Neural progenitor cell (in vitro differentiated cells): ENCODE measurements at regions not wholly inside any gene's neighbourhood (a gene's known extent, or its start where the extent isn't known, plus 50 kb on each side); places are given as distances from the start of the nearest gene placed in this dataset.
A peak's percentile ranks its signal among the peaks of the same experiment; 100 is the strongest.

ENCODE experiments used
- DNase-seq: peaks from one replicate; pipeline ENCODE4 v3.0.0-alpha.2; 2016; ENCODE audit warnings: low spot score
- H2AFZ ChIP-seq: fragments of 200-600 bp; sonication (generic); replicated peaks from 2 replicates; pipeline ENCODE4 v1.6.1; 2016; ENCODE audit warnings: antibody characterized with exemption
- H3F3A ChIP-seq: fragments of 200-600 bp; sonication (generic); 2 replicates; pipeline ENCODE4 v1.6.1; 2016; ENCODE audit warnings: antibody characterized with exemption, low read depth
- H3K27ac ChIP-seq: fragments of 200-600 bp; sonication (generic); 2 replicates; pipeline ENCODE4 v1.5.1; 2016; ENCODE audit warnings: mild to moderate bottlenecking
- H3K27me3 ChIP-seq: fragments of 200-600 bp; sonication (generic); 2 replicates; pipeline ENCODE4 v1.6.1; 2016; ENCODE audit warnings: mild to moderate bottlenecking, moderate library complexity
- H3K36me3 ChIP-seq: fragments of 200-600 bp; sonication (generic); 2 replicates; pipeline ENCODE4 v1.5.1; 2016
- H3K4me1 ChIP-seq: fragments of 200-600 bp; sonication (generic); 2 replicates; pipeline ENCODE4 v1.6.1; 2016; ENCODE audit warnings: mixed run types
- H3K4me2 ChIP-seq: fragments of 200-600 bp; sonication (generic); 2 replicates; pipeline ENCODE4 v1.6.1; 2016
- H3K4me3 ChIP-seq: fragments of 200-600 bp; sonication (generic); 2 replicates; pipeline ENCODE4 v1.5.1; 2016
- H3K79me2 ChIP-seq: fragments of 200-600 bp; sonication (generic); 2 replicates; pipeline ENCODE4 v1.6.1; 2016; ENCODE audit warnings: low read depth
- H3K9ac ChIP-seq: fragments of 200-600 bp; sonication (generic); 2 replicates; pipeline ENCODE4 v1.6.1; 2016
- H3K9me3 ChIP-seq: fragments of 200-600 bp; sonication (generic); 2 replicates; pipeline ENCODE4 v1.5.1; 2016; ENCODE audit warnings: low read depth
- H4K20me1 ChIP-seq: fragments of 200-600 bp; sonication (generic); 2 replicates; pipeline ENCODE4 v1.6.1; 2016; ENCODE audit warnings: low read depth
- H3K27ac Mint-ChIP-seq: 3 replicates; pipeline ENCODE4 v1.8.0; 2021; ENCODE audit warnings: mixed read lengths
- H3K27me3 Mint-ChIP-seq: 2 replicates; pipeline ENCODE4 v1.8.0; 2022; ENCODE audit warnings: low read depth, mild to moderate bottlenecking, inconsistent platforms, moderate library complexity, mixed read lengths; ENCODE audit not compliant: insufficient read depth
- H3K36me3 Mint-ChIP-seq: 3 replicates; pipeline ENCODE4 v1.8.0; 2021; ENCODE audit warnings: mixed read lengths
- H3K4me1 Mint-ChIP-seq: 3 replicates; pipeline ENCODE4 v1.8.0; 2021; ENCODE audit warnings: mixed read lengths
- H3K4me3 Mint-ChIP-seq: 3 replicates; pipeline ENCODE4 v1.8.0; 2021; ENCODE audit warnings: mild to moderate bottlenecking, moderate library complexity, mixed read lengths
- H3K9me3 Mint-ChIP-seq: 3 replicates; pipeline ENCODE4 v1.8.0; 2020; ENCODE audit warnings: mixed read lengths
- EZH2 ChIP-seq: fragments of 200-600 bp; sonication (generic); IDR thresholded peaks from 2 replicates; pipeline ENCODE4 v1.6.1; 2017; ENCODE audit warnings: antibody characterized with exemption, mild to moderate bottlenecking, moderate library complexity
- EZH2phosphoT487 ChIP-seq: fragments of 200-600 bp; sonication (generic); IDR thresholded peaks from 2 replicates; pipeline ENCODE4 v1.6.1; 2017; ENCODE audit warnings: antibody characterized with exemption
- TF ChIP-seq, protein P1 (sequence below): fragments of 200-600 bp; sonication (generic); IDR thresholded peaks from 2 replicates; pipeline ENCODE4 v1.5.1; 2017; ENCODE audit warnings: antibody characterized with exemption, mild to moderate bottlenecking

DNA sequence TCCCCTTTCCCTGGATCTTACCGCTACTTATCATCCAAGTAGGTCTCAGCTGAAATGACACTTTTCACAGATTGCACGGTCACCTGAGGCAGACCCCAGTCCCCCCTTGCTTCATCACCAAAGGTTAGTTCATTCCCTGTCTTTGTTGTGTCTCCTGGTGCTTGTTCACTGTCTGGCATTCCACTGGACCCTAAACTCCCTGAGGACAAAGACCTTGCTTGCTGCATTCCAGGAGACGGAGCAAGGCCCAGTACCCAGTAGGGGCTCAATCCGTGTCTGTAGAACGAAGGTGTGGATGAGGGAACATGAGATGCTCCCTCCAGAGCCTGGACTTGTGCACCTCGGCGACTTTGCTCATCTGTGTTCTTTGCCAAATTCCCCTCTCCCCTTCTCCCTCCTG, 160.0 kb downstream of the RAB11FIP2 start:
- no peak overlapping the region for H3K27ac ChIP-seq
- H4K20me1 ChIP-seq = no peaks in the 10 kb centered on the region
- H3K27me3 ChIP-seq = no peaks in the 10 kb centered on the region
- H3K4me2 ChIP-seq = no peak overlapping the region
- no peak overlapping the region for H2AFZ ChIP-seq
- Mint-ChIP-seq H3K36me3 (no peaks in the 10 kb centered on the region), H3K4me3 (no peak overlapping the region), H3K27me3 (peaks cover under 1% of the 10 kb centered on the region), H3K9me3 (no peaks in the 10 kb centered on the region), H3K27ac (no peak overlapping the region), H3K4me1 (peaks cover 10% of the 10 kb centered on the region)
- H3K79me2 ChIP-seq = no peaks in the 10 kb centered on the region
- peaks cover 28% of the 10 kb centered on the region for H3K4me1 ChIP-seq
- no peak overlapping the region for H3K9ac ChIP-seq
- H3K36me3 ChIP-seq = no peaks in the 10 kb centered on the region
- H3F3A ChIP-seq = no peaks in the 10 kb centered on the region
- H3K4me3 ChIP-seq = no peak overlapping the region
- no peak for TF ChIP-seq EZH2
- peak; percentile 18 for DNase-seq
- H3K9me3 ChIP-seq = no peaks in the 10 kb centered on the region

DNA sequence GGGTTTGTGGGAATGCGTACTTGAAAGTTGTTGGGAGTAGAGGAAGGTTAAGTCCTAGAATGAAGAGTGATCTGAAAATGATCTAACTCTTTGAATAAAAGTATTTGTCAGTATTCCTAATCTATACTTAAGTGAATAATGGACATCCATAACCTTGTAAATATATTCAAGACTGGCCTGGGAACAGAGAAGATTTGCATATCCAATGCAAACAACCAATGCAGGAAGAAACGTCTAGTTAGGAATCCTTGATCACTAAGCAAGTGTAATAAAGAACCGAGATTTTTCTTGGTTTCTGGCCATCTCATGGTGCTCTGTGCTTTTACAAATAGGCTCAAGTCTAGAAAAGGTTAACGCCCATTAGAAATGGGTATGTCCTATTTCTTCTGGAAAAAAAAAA, 157.1 kb downstream of the RAB11FIP2 start:
- no peaks in the 10 kb centered on the region for H3F3A ChIP-seq
- TF ChIP-seq EZH2 (no peak), EZH2phosphoT487 (no peak)
- Mint-ChIP-seq H3K27me3 (no peaks in the 10 kb centered on the region), H3K4me1 (peaks cover 18% of the 10 kb centered on the region), H3K9me3 (no peaks in the 10 kb centered on the region), H3K4me3 (no peak overlapping the region), H3K27ac (no peak overlapping the region), H3K36me3 (no peaks in the 10 kb centered on the region)
- H3K36me3 ChIP-seq = no peaks in the 10 kb centered on the region
- H3K79me2 ChIP-seq = no peaks in the 10 kb centered on the region
- DNase-seq = no peak
- H3K4me1 ChIP-seq = peaks cover 37% of the 10 kb centered on the region
- H3K9ac ChIP-seq = no peak overlapping the region
- H3K4me3 ChIP-seq = no peak overlapping the region
- H3K27ac ChIP-seq = no peak overlapping the region
- H4K20me1 ChIP-seq = no peaks in the 10 kb centered on the region
- no peaks in the 10 kb centered on the region for H3K27me3 ChIP-seq
- no peak overlapping the region for H2AFZ ChIP-seq
- no peaks in the 10 kb centered on the region for H3K9me3 ChIP-seq
- H3K4me2 ChIP-seq = no peak overlapping the region

DNA sequence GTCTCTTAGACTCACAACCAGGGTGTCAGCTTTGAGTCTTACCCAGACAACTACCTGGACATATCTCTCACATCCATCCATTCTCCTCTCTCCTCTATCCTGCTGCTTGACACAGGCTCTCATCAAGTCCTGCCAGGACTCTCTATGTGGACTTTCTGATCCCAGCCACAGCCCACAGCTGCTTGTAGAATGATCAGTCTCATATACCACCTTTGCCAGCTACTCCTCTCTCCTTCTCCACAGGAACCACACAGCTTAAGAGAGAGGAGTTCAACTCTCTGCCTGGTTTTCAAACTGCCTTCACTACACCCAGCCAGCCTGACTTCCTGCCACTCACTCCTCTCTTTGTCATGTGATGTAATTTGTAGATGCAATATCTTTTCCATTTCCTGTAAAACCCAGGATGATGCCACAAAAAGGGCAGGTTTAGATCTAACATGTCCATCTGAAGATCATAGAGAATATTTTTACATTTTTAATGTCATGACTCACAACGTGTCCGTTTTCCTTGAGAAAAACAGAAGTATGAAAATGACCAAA, 154.0 kb downstream of the RAB11FIP2 start:
- Histone ChIP-seq H3K4me2 (no peak overlapping the region), H3K4me3 (no peak overlapping the region), H3K27ac (no peak overlapping the region), H3K27me3 (no peaks in the 10 kb centered on the region), H3K79me2 (no peaks in the 10 kb centered on the region), H3K36me3 (no peaks in the 10 kb centered on the region), H3K9me3 (no peaks in the 10 kb centered on the region), H3F3A (no peaks in the 10 kb centered on the region), H3K4me1 (peaks cover 12% of the 10 kb centered on the region), H2AFZ (no peak overlapping the region), H3K9ac (no peak overlapping the region), H4K20me1 (no peaks in the 10 kb centered on the region)
- TF ChIP-seq EZH2phosphoT487 = no peak
- TF ChIP-seq, protein P1, sequence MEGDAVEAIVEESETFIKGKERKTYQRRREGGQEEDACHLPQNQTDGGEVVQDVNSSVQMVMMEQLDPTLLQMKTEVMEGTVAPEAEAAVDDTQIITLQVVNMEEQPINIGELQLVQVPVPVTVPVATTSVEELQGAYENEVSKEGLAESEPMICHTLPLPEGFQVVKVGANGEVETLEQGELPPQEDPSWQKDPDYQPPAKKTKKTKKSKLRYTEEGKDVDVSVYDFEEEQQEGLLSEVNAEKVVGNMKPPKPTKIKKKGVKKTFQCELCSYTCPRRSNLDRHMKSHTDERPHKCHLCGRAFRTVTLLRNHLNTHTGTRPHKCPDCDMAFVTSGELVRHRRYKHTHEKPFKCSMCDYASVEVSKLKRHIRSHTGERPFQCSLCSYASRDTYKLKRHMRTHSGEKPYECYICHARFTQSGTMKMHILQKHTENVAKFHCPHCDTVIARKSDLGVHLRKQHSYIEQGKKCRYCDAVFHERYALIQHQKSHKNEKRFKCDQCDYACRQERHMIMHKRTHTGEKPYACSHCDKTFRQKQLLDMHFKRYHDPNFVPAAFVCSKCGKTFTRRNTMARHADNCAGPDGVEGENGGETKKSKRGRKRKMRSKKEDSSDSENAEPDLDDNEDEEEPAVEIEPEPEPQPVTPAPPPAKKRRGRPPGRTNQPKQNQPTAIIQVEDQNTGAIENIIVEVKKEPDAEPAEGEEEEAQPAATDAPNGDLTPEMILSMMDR = no peak
- H3K27ac Mint-ChIP-seq = peak overlapping the region; percentile 33
- no peak for DNase-seq
- H3K4me1 Mint-ChIP-seq = peaks cover 13% of the 10 kb centered on the region
- no peaks in the 10 kb centered on the region for H3K9me3 Mint-ChIP-seq
- H3K4me3 Mint-ChIP-seq = no peak overlapping the region
- peaks cover 3% of the 10 kb centered on the region for H3K27me3 Mint-ChIP-seq
- H3K36me3 Mint-ChIP-seq = no peaks in the 10 kb centered on the region

DNA sequence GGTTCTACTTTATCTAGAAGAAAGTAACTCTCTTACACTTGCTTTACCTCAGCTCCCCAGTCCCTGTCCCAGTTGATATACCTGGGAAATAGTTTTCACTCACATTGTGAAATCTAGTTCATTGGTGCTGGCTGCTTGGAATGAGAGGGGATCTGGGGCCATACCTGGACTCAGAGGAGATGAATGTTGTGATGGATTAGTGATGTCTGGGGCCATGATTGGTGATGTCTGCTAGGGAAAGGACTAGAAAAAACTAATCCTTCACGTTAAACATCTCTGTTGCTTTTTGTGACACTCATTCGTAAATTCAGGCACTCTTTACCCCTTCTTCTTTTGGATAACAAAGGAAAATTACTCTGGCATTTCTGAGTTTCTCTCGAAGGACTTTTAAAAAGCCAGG, 152.4 kb downstream of the RAB11FIP2 start:
- H3K4me2 ChIP-seq = no peak overlapping the region
- Mint-ChIP-seq H3K36me3 (no peaks in the 10 kb centered on the region), H3K27ac (no peak overlapping the region), H3K9me3 (no peaks in the 10 kb centered on the region), H3K27me3 (peaks cover 3% of the 10 kb centered on the region), H3K4me1 (peaks cover 18% of the 10 kb centered on the region), H3K4me3 (no peak overlapping the region)
- H3K27ac ChIP-seq = no peak overlapping the region
- no peak overlapping the region for H3K4me3 ChIP-seq
- H3K9ac ChIP-seq = no peak overlapping the region
- H4K20me1 ChIP-seq = no peaks in the 10 kb centered on the region
- no peaks in the 10 kb centered on the region for H3F3A ChIP-seq
- peaks cover 16% of the 10 kb centered on the region for H3K4me1 ChIP-seq
- no peaks in the 10 kb centered on the region for H3K36me3 ChIP-seq
- no peak overlapping the region for H2AFZ ChIP-seq
- no peaks in the 10 kb centered on the region for H3K79me2 ChIP-seq
- no peaks in the 10 kb centered on the region for H3K9me3 ChIP-seq
- TF ChIP-seq EZH2phosphoT487 (no peak), EZH2 (no peak)
- TF ChIP-seq, protein P1 = no peak
- DNase-seq = no peak
- H3K27me3 ChIP-seq = no peaks in the 10 kb centered on the region
